Fibroblast of lung (primary cell): ENCODE measurements at regions not wholly inside any gene's neighbourhood (a gene's known extent, or its start where the extent isn't known, plus 50 kb on each side); places are given as distances from the start of the nearest gene placed in this dataset.

Experiments used
- DNase-seq, 2 donors: peaks; one replicate each; pipeline versions ENCODE4 v3.0.0 to v3.0.0-alpha.2; 2010; ENCODE audit warnings: low read depth in 2 of 2
- H2AFZ ChIP-seq: 2 replicates; pipeline ENCODE4 v1.5.1; 2012; ENCODE audit warnings: low read length, control low read depth, inconsistent platforms
- H3K27ac ChIP-seq: 2 replicates; pipeline ENCODE4 v1.5.1; 2011; ENCODE audit warnings: low read length, control low read depth; ENCODE audit not compliant: insufficient read depth
- H3K27me3 ChIP-seq: 2 replicates; pipeline ENCODE4 v1.5.1; 2011; ENCODE audit warnings: mild to moderate bottlenecking, low read length; ENCODE audit not compliant: control insufficient read depth, insufficient read depth
- H3K36me3 ChIP-seq: 2 replicates; pipeline ENCODE4 v1.5.1; 2011; ENCODE audit warnings: low read length; ENCODE audit not compliant: control insufficient read depth, insufficient read depth
- H3K4me1 ChIP-seq: 2 replicates; pipeline ENCODE4 v1.5.1; 2011; ENCODE audit warnings: low read length; ENCODE audit not compliant: control insufficient read depth, insufficient read depth; ENCODE audit errors: extremely low read depth
- H3K4me2 ChIP-seq: 2 replicates; pipeline ENCODE4 v1.5.1; 2011; ENCODE audit warnings: low read length, control low read depth; ENCODE audit not compliant: insufficient read depth; ENCODE audit errors: extremely low read depth
- H3K4me3 ChIP-seq, 4 experiments: fragments of 200-600 bp in 1 of 4; sonication (generic) in 1 of 4; replicated peaks in 1 of 4; 2 replicates each; pipeline ENCODE4 v1.5.1; 2011 to 2016; ENCODE audit warnings: low read length in 4 of 4, low read depth in 3 of 4, mild to moderate bottlenecking in 3 of 4, control low read depth in 2 of 4, inconsistent platforms in 1 of 4, mixed read lengths in 1 of 4; ENCODE audit not compliant: insufficient read depth in 1 of 4; ENCODE audit errors: control extremely low read depth in 1 of 4
- H3K79me2 ChIP-seq: 2 replicates; pipeline ENCODE4 v1.5.1; 2012; ENCODE audit warnings: mild to moderate bottlenecking, low read length, inconsistent platforms; ENCODE audit not compliant: control insufficient read depth, insufficient read depth
- H3K9ac ChIP-seq: 2 replicates; pipeline ENCODE4 v1.5.1; 2011; ENCODE audit warnings: mild to moderate bottlenecking, low read length, control low read depth; ENCODE audit not compliant: insufficient read depth
- H3K9me3 ChIP-seq: 2 replicates; pipeline ENCODE4 v1.5.1; 2012; ENCODE audit warnings: low read depth, low read length; ENCODE audit not compliant: control insufficient read depth, insufficient read depth
- H4K20me1 ChIP-seq: 2 replicates; pipeline ENCODE4 v1.5.1; 2011; ENCODE audit warnings: low read length; ENCODE audit not compliant: control insufficient read depth, insufficient read depth; ENCODE audit errors: extremely low read depth
- EZH2 ChIP-seq: IDR thresholded peaks from 2 replicates; pipeline ENCODE4 v1.5.1; 2012; ENCODE audit warnings: low read length, control low read depth, mild to moderate bottlenecking; ENCODE audit errors: missing control alignments
- TF ChIP-seq, protein P1 (sequence below), 2 donors: IDR thresholded peaks in 1 of 2; conservative IDR thresholded peaks in 1 of 2; 1 replicate in 1 of 2; 2 replicates in 1 of 2; pipeline ENCODE4 v1.5.1; 2011 to 2012; ENCODE audit warnings: low read length in 2 of 2, control low read depth in 1 of 2, inconsistent platforms in 1 of 2, low read depth in 1 of 2, mild to moderate bottlenecking in 1 of 2

- Histone ChIP-seq H3K9me3 (no peaks in the 10 kb centered on the region), H3K27ac (no peak overlapping the region), H3K36me3 (no peaks in the 10 kb centered on the region), H3K4me3 (no peak overlapping the region), H3K27me3 (no peaks in the 10 kb centered on the region), H4K20me1 (no peaks in the 10 kb centered on the region), H3K4me2 (no peak overlapping the region), H2AFZ (no peak overlapping the region), H3K4me1 (no peaks in the 10 kb centered on the region), H3K79me2 (no peaks in the 10 kb centered on the region), H3K9ac (no peak overlapping the region)
- DNase-seq = no peak
- TF ChIP-seq, protein P1, sequence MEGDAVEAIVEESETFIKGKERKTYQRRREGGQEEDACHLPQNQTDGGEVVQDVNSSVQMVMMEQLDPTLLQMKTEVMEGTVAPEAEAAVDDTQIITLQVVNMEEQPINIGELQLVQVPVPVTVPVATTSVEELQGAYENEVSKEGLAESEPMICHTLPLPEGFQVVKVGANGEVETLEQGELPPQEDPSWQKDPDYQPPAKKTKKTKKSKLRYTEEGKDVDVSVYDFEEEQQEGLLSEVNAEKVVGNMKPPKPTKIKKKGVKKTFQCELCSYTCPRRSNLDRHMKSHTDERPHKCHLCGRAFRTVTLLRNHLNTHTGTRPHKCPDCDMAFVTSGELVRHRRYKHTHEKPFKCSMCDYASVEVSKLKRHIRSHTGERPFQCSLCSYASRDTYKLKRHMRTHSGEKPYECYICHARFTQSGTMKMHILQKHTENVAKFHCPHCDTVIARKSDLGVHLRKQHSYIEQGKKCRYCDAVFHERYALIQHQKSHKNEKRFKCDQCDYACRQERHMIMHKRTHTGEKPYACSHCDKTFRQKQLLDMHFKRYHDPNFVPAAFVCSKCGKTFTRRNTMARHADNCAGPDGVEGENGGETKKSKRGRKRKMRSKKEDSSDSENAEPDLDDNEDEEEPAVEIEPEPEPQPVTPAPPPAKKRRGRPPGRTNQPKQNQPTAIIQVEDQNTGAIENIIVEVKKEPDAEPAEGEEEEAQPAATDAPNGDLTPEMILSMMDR (conservative IDR thresholded peaks at IDR 0.05 in 1 of 2, IDR thresholded peaks at IDR 0.05 in 1 of 2; ENCODE audit: low read depth in 1 of 2, low read length in 2 of 2) = no peak
- TF ChIP-seq EZH2 = no peak
Measured at GRCh38 chr10:56142092-56142728, 218.8 kb downstream of the ZWINT start.

DNA sequence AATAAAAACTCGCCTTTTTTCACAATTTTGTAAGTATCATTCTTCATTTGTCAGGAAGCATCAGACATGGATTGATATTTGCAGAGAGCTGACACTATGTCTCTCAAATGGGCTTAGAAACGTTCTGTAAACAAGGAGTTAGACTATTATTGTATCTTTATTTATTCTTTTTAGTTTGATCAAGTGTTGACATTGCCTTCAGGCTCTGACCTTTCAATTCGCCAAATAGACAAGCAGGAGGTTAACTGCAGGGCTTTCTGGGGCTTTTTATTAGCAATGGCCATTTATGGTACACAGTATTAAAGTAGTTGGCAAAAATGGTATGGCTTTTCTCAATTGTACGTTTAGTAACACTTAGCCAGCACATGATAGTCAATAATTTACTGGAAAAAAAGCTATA, 221.7 kb downstream of the ZWINT start:
- no peak for TF ChIP-seq EZH2
- TF ChIP-seq, protein P1 (conservative IDR thresholded peaks at IDR 0.05 in 1 of 2, IDR thresholded peaks at IDR 0.05 in 1 of 2; ENCODE audit: low read depth in 1 of 2, low read length in 2 of 2) = no peak
- Histone ChIP-seq H2AFZ (no peak overlapping the region), H3K4me1 (no peaks in the 10 kb centered on the region), H3K27me3 (no peaks in the 10 kb centered on the region), H3K9ac (no peak overlapping the region), H3K36me3 (no peaks in the 10 kb centered on the region), H3K4me2 (no peak overlapping the region), H3K27ac (no peak overlapping the region), H3K79me2 (no peaks in the 10 kb centered on the region), H3K9me3 (no peaks in the 10 kb centered on the region), H4K20me1 (no peaks in the 10 kb centered on the region), H3K4me3 (no peak overlapping the region)
- DNase-seq = no peak

DNA sequence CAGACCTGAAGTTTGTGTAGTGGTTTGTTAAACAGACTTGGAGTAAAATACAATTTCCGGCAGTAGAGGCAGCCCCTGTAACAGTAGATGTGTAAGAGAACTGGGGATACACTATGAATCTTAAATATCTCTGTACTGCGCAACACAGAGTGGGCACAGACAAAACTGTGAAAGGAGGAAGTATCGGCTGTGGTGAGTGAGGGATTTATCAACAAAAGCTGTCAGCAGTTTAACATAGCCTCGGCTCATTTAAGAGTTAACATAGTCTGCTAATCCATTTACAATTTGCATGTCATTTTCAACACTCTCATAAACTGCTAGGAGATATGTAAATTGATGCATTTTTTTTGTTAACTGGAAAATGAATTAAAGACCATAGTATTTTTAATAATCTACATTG, 225.2 kb downstream of the ZWINT start:
- H2AFZ ChIP-seq = no peak overlapping the region
- no peak overlapping the region for H3K27ac ChIP-seq
- H3K36me3 ChIP-seq = no peaks in the 10 kb centered on the region
- no peak for DNase-seq
- H3K9ac ChIP-seq = no peak overlapping the region
- H3K9me3 ChIP-seq = no peaks in the 10 kb centered on the region
- H3K79me2 ChIP-seq = no peaks in the 10 kb centered on the region
- TF ChIP-seq, protein P1 (conservative IDR thresholded peaks at IDR 0.05 in 1 of 2, IDR thresholded peaks at IDR 0.05 in 1 of 2; ENCODE audit: low read depth in 1 of 2, low read length in 2 of 2) = no peak
- TF ChIP-seq EZH2 = no peak
- H3K4me3 ChIP-seq = no peak overlapping the region
- no peaks in the 10 kb centered on the region for H4K20me1 ChIP-seq
- no peaks in the 10 kb centered on the region for H3K4me1 ChIP-seq
- H3K4me2 ChIP-seq = no peak overlapping the region
- H3K27me3 ChIP-seq = no peaks in the 10 kb centered on the region
